Hematopoietic multipotent progenitor cell treated with erythropoietin and hydrocortisone succinate and interleukin-3 and kit ligand, for 8 days (in vitro differentiated cells): ENCODE measurements at regions not wholly inside any gene's neighbourhood (a gene's known extent, or its start where the extent isn't known, plus 50 kb on each side); places are given as distances from the start of the nearest gene placed in this dataset.

Source experiments
- DNase-seq: peaks from one replicate; pipeline ENCODE4 v3.0.0-alpha.2; 2015

- no peak for DNase-seq
Observed at GRCh38 chr6:71444222-71444621, 155.6 kb downstream of the OGFRL1 start.

GRCh38 chr6:71446057-71446456 is 157.4 kb downstream of the OGFRL1 start:
- no peak for DNase-seq

DNA sequence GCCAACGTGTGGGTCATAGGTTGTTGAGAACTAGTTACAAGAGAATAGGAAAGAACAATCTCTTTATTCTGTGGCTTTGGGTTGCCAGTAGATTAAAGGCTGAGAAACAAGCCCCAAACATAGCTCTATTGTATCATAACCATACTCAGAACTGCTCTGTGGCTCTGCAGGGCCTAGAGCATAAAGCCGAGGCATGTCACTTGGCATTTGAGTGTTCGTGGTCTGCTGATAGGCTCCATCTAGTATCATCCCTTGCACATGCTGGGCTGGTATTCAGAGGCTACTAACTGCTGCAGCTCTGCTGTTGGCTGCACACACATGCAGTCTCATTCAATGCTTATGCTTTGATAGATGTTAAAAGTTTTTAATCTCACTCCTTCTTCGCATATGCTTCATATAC is 157.9 kb downstream of the OGFRL1 start:
- DNase-seq = no peak

- DNase-seq = no peak
Observed at GRCh38 chr6:71452697-71453370, 164.2 kb downstream of the OGFRL1 start.

GRCh38 chr6:71453371-71453706 is 164.7 kb downstream of the OGFRL1 start:
- no peak for DNase-seq

GRCh38 chr6:71454056-71454455 is 165.4 kb downstream of the OGFRL1 start:
- no peak for DNase-seq

DNA sequence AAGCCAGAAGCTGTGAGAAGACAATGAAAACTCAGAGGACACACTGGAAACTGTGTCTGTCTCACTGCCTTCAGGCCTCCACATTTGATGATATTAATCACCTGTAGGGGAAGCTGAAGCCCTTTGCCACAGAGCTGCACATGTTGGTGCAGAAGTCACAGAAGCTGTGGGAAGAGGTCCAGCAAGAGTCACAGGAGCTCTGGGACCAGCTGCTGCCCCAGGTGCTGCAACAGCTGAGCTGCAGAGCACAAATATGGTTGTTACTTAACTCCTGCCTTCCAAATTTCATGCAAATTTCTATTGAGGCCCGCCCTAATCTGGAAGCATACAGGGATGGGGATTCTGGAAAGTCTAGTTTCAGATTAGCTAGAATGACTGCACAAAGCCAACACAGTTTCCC is 169.3 kb downstream of the OGFRL1 start:
- DNase-seq = no peak

DNA sequence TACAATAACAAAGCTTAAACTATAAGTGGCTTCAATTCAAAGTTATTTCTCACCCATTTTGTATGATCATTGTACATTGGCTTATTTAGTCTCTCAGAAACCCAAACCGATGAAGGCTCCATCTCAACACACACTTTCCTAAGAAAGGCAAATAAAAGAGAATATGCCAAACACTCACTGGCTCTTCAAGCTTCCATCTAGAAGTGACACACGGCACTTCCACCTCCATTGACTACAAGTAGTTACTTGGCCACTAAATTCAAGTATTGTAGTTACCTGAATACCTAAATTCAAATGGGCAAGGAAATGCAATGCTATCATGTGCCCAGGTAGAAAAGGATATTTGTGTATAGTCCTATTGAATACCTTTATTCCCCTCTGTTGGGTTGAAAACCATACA is 170.6 kb downstream of the OGFRL1 start:
- DNase-seq = no peak

GRCh38 chr6:71460933-71461332 is 172.3 kb downstream of the OGFRL1 start:
- DNase-seq = no peak

- DNase-seq = no peak
Observed at GRCh38 chr6:71463061-71463460, 174.4 kb downstream of the OGFRL1 start.

- no peak for DNase-seq
Observed at GRCh38 chr6:71465096-71465495, 176.5 kb downstream of the OGFRL1 start.

GRCh38 chr6:71466362-71466761 is 177.8 kb downstream of the OGFRL1 start:
- no peak for DNase-seq

DNA sequence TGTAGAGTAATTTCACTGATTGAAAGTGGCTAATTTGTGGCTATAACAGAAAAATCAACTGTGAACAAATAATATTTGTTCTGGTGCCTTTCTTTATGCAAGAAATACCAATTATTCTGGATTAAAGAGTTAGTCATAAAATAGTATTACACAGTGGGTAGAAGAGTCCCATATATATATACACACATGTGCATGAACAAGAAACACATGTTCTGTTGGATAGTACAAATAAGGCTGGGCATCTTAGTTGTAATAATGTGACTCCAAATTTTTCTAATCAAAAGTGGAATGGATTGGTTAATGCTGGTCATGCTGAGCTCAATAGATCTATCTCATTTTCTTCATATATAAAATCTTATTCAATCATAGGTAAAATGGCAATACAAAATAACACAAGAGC is 179.4 kb downstream of the OGFRL1 start:
- DNase-seq = no peak

GRCh38 chr6:71468841-71469700 is 180.5 kb downstream of the OGFRL1 start:
- no peak for DNase-seq

DNA sequence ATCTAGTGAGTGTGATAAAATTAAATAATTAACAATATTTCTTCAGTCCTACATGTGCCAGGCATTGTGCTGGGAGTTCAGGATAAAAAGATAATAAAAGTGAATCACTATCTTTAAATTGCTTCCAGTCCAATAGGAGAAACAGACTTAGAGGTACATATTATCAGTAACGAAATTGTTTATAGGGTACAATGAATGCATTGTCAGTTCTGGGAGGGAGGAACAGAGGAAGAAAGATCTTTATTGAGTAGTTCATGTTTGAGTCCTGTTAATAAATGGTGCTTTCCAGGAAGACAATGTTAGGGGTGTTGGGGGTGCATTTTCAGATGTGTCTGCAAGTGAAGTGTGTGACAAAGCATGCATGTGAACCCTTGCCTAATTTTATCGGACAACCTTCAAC is 183.1 kb downstream of the OGFRL1 start:
- DNase-seq = no peak

DNA sequence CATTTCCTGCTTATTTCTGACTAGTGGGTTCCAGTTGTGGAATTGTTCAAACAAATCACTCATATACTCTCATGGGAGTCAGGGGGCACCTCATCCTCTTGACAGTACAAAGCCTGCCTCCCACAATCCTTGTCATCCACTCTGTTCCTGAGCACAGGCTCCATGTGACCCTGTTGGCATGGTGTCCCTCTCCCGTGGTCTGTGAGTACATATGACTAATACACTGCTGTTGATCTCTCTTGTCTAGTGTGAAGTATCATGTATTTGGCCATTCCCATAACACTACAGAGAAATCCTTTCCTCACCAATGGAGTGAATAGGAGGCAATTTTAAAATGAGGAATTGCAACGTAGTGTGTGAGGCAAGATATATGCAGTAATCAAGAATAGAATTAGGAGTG is 185.3 kb downstream of the OGFRL1 start:
- no peak for DNase-seq

DNA sequence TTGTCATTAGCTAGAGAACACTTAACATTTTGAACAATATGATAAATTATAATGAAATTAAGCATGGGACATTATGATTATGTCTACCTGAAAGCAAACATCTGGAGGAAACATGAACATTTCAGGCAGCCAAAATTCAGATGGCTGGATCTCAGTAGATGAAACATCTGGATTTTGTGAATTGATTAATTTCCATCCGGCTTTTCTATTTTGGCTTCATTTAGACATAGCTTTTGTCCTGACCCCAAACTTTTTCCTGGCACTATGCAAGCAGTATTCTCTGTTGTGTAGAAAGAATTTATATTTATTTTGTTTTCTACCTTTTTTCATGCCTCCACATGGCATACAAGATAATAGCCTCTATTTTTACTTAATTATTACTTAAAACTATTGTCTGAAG is 186.3 kb downstream of the OGFRL1 start:
- DNase-seq = no peak

GRCh38 chr6:71476371-71476770 is 187.8 kb downstream of the OGFRL1 start:
- no peak for DNase-seq

DNA sequence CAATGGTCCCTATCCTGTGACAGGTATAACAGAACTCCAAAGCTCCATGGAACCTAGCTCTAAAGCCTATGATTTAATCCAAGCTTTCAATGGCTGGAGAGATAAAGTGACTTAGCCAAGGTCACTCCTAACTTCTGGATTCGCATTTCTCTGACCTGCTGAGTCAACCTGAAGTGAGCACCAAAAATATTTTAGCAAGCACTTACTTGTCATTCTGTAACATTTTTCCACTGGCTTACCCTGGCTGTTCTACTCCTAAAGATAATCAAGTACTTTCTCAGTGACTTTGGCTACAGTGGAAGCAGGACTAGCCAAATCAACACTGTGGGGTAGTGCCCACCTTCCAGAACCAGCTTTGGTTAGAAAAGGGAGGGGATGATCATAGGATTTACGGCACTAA is 188.3 kb downstream of the OGFRL1 start:
- no peak for DNase-seq

DNA sequence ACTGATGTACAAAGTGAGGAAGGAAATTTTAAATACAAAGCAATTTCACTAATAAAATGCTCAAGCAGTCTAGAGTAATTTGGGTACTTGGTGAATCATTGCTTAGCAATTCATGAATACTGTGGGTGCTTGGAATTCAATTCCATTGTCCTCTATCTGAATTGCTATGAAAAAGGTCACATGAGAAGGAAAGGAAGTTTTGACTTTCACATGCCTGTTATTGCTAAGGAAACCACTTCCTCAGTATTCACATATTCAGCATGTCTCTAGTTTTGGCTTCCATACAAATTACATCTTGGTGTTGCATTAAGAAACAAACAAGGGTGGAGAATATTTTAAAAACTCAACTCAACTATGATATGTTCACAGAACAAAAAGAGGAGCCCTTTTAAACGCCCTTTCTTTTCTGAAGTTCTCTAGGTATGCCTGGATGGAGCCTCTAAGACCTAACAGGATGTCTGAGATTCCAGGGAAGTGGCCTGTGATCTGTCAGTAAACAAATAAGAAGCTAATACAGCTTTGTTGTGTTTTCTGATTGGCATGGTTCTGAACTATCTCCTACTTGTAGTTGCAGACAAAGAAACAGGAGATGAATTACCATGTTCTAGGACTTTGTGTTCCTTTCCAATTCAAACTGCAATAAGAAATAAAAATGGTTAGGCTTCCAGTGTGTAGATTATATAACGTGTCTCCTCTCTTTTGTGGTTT is 190.4 kb downstream of the OGFRL1 start:
- no peak for DNase-seq

DNA sequence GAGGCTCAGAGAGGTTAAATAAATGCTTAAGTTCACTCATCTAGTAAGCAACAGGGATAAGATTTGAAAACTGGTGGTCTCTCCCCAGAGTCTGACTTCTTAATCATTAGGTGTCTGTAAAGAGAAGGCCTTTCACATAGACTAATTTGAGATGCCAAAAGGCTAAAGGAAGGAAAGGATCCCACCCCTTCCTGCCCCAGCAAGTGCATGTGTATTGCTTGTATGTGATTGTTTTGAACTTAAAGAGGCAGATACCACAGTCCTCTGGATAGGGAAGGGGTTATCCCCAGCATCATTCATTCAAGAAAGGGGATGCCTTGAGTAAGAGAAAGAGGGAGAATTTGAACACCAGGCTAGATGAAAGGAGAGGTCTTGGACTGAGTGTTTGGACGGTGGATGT is 192.0 kb downstream of the OGFRL1 start:
- DNase-seq = no peak

- DNase-seq = no peak
Observed at GRCh38 chr6:71481011-71481410, 192.4 kb downstream of the OGFRL1 start.

DNA sequence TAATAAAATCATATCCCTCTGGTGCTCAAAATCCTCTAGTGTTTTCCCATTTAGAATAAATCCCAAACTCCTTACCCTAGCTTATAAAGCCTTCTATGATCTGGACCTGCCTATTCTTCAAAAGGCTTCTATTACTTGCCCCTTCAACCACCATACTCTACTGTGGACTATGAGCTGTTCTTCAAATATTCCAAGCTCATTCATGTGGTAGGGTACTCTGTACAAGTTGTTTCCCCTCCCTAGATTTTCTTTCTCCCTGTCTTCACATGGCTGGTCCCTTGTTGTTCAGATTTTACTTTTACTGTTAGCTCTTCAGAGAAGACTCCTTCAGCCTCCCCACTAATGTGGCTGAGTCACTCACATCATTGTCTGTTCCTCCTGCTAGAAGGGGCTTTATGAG is 193.2 kb downstream of the OGFRL1 start:
- DNase-seq = no peak

- DNase-seq = no peak
Observed at GRCh38 chr6:71482742-71483141, 194.1 kb downstream of the OGFRL1 start.
